SJCRH30 (cell line): ENCODE measurements at regions not wholly inside any gene's neighbourhood (a gene's known extent, or its start where the extent isn't known, plus 50 kb on each side); places are given as distances from the start of the nearest gene placed in this dataset.
"Not testable (repeated sequence)": the region's sequence is repeated elsewhere in the genome, so short reads cannot be mapped to it uniquely, and the experiment has no call there.

Source experiments
- DNase-seq, 2 experiments: peaks; one replicate each; pipeline ENCODE4 v3.0.0-alpha.2; 2015 to 2020
- H3K27ac ChIP-seq: fragments of 250-450 bp; sonication (Bioruptor Pico); 2 replicates; pipeline ENCODE4 v1.5.1; 2020; ENCODE audit warnings: mild to moderate bottlenecking, moderate library complexity
- H3K27me3 ChIP-seq: fragments of 250-450 bp; sonication (Bioruptor Pico); 2 replicates; pipeline ENCODE4 v1.5.1; 2020; ENCODE audit warnings: mild to moderate bottlenecking, moderate library complexity
- H3K36me3 ChIP-seq: fragments of 250-450 bp; sonication (Bioruptor Pico); 2 replicates; pipeline ENCODE4 v1.5.1; 2020; ENCODE audit warnings: mild to moderate bottlenecking, moderate library complexity
- H3K4me1 ChIP-seq: fragments of 250-450 bp; sonication (Bioruptor Pico); 2 replicates; pipeline ENCODE4 v1.5.1; 2020; ENCODE audit warnings: mild to moderate bottlenecking, moderate library complexity
- H3K4me3 ChIP-seq: fragments of 250-450 bp; sonication (Bioruptor Pico); 2 replicates; pipeline ENCODE4 v1.5.1; 2020; ENCODE audit warnings: mild to moderate bottlenecking, moderate library complexity
- H3K9me3 ChIP-seq: fragments of 250-450 bp; sonication (Bioruptor Pico); replicated peaks from 2 replicates; pipeline ENCODE4 v1.5.1; 2020; ENCODE audit warnings: mild to moderate bottlenecking, moderate library complexity

- not testable (repeated sequence) for H3K27ac ChIP-seq, H3K36me3 ChIP-seq, H3K9me3 ChIP-seq, H3K4me1 ChIP-seq, DNase-seq, H3K4me3 ChIP-seq, H3K27me3 ChIP-seq
Measured at GRCh38 chr4:117599393-117599792, 434.9 kb upstream of the NDST3 start.

- H3K27ac ChIP-seq, H3K4me3 ChIP-seq, H3K36me3 ChIP-seq, H3K9me3 ChIP-seq, H3K4me1 ChIP-seq, H3K27me3 ChIP-seq, DNase-seq: not testable (repeated sequence)
Measured at GRCh38 chr4:117600936-117601335, 433.4 kb upstream of the NDST3 start.

GRCh38 chr4:117610706-117611308 lies 423.5 kb upstream of the NDST3 start:
- DNase-seq: no peak
- Histone ChIP-seq H3K27ac (no peak overlapping the region), H3K27me3 (no peaks in the 10 kb centered on the region), H3K4me3 (no peak overlapping the region), H3K36me3 (no peaks in the 10 kb centered on the region), H3K9me3 (no peaks in the 10 kb centered on the region; the same call in 1 of the 2 replicates), H3K4me1 (no peaks in the 10 kb centered on the region)

GRCh38 chr4:117621673-117622072 lies 412.6 kb upstream of the NDST3 start:
- Histone ChIP-seq H3K27ac (no peak overlapping the region), H3K9me3 (0 out of 2 replicates have a peak, but pooled peaks cover 3% of the 10 kb centered on the region), H3K4me3 (no peak overlapping the region), H3K4me1 (no peaks in the 10 kb centered on the region; the same call in 1 of the 2 replicates), H3K27me3 (no peaks in the 10 kb centered on the region), H3K36me3 (no peaks in the 10 kb centered on the region)
- DNase-seq: no peak

- no peak for DNase-seq
- H3K4me1 ChIP-seq: no peaks in the 10 kb centered on the region; the same call in 1 of the 2 replicates
- H3K9me3 ChIP-seq: no peaks in the 10 kb centered on the region
- H3K36me3 ChIP-seq: no peaks in the 10 kb centered on the region
- H3K27me3 ChIP-seq: no peaks in the 10 kb centered on the region
- no peak overlapping the region for H3K4me3 ChIP-seq
- H3K27ac ChIP-seq: no peak overlapping the region
Measured at GRCh38 chr4:117623326-117623725, 411.0 kb upstream of the NDST3 start.

GRCh38 chr4:117626664-117627063 lies 407.6 kb upstream of the NDST3 start:
- Histone ChIP-seq H3K36me3 (no peaks in the 10 kb centered on the region), H3K4me3 (no peak overlapping the region), H3K27ac (no peak overlapping the region), H3K9me3 (no peaks in the 10 kb centered on the region), H3K27me3 (no peaks in the 10 kb centered on the region), H3K4me1 (no peaks in the 10 kb centered on the region)
- DNase-seq: no peak

GRCh38 chr4:117634716-117635115 lies 399.6 kb upstream of the NDST3 start:
- Histone ChIP-seq H3K4me3 (no peak overlapping the region), H3K9me3 (no peaks in the 10 kb centered on the region), H3K27ac (no peak overlapping the region), H3K36me3 (no peaks in the 10 kb centered on the region), H3K27me3 (no peaks in the 10 kb centered on the region), H3K4me1 (no peaks in the 10 kb centered on the region)
- DNase-seq: no peak

- Histone ChIP-seq H3K9me3 (no peaks in the 10 kb centered on the region), H3K27me3 (no peaks in the 10 kb centered on the region), H3K27ac (no peak overlapping the region), H3K36me3 (no peaks in the 10 kb centered on the region), H3K4me1 (no peaks in the 10 kb centered on the region), H3K4me3 (no peak overlapping the region)
- no peak for DNase-seq
Measured at GRCh38 chr4:117637347-117637746, 396.9 kb upstream of the NDST3 start.

GRCh38 chr4:117640836-117641235 lies 393.4 kb upstream of the NDST3 start:
- Histone ChIP-seq H3K4me3 (no peak overlapping the region), H3K36me3 (no peaks in the 10 kb centered on the region)

GRCh38 chr4:117641519-117641918 lies 392.8 kb upstream of the NDST3 start:
- DNase-seq: no peak
- Histone ChIP-seq H3K27me3 (no peaks in the 10 kb centered on the region), H3K4me3 (no peak overlapping the region), H3K27ac (no peak overlapping the region), H3K36me3 (no peaks in the 10 kb centered on the region), H3K4me1 (no peaks in the 10 kb centered on the region), H3K9me3 (0 out of 2 replicates have a peak, but pooled peaks cover under 1% of the 10 kb centered on the region)

More at GRCh38 chr4:117640836-117641235, 393.4 kb upstream of the NDST3 start:
- Histone ChIP-seq H3K27ac (no peak overlapping the region), H3K4me1 (no peaks in the 10 kb centered on the region), H3K9me3 (no peaks in the 10 kb centered on the region), H3K27me3 (no peaks in the 10 kb centered on the region)
- DNase-seq: no peak

GRCh38 chr4:117654079-117654478 lies 380.2 kb upstream of the NDST3 start:
- no peaks in the 10 kb centered on the region for H3K9me3 ChIP-seq
- DNase-seq: no peak
- H3K4me3 ChIP-seq: no peak overlapping the region
- no peaks in the 10 kb centered on the region for H3K36me3 ChIP-seq
- H3K27ac ChIP-seq: no peak overlapping the region
- H3K27me3 ChIP-seq: no peaks in the 10 kb centered on the region
- no peaks in the 10 kb centered on the region for H3K4me1 ChIP-seq

- Histone ChIP-seq H3K4me3 (no peak overlapping the region), H3K27ac (no peak overlapping the region), H3K27me3 (no peaks in the 10 kb centered on the region), H3K9me3 (no peaks in the 10 kb centered on the region), H3K36me3 (no peaks in the 10 kb centered on the region), H3K4me1 (0 out of 2 replicates have a peak, but pooled peaks cover 3% of the 10 kb centered on the region)
- no peak for DNase-seq
Measured at GRCh38 chr4:117660668-117661067, 373.6 kb upstream of the NDST3 start.

- no peaks in the 10 kb centered on the region for H3K27me3 ChIP-seq
- no peaks in the 10 kb centered on the region for H3K36me3 ChIP-seq
- no peak overlapping the region for H3K4me3 ChIP-seq
- H3K27ac ChIP-seq: no peak overlapping the region
- DNase-seq: no peak
- H3K9me3 ChIP-seq: no peaks in the 10 kb centered on the region
- H3K4me1 ChIP-seq: 0 out of 2 replicates have a peak, but pooled peaks cover 3% of the 10 kb centered on the region
Measured at GRCh38 chr4:117661091-117662072, 372.9 kb upstream of the NDST3 start.

GRCh38 chr4:117664706-117665444 lies 369.4 kb upstream of the NDST3 start:
- no peaks in the 10 kb centered on the region for H3K9me3 ChIP-seq
- no peak overlapping the region for H3K4me3 ChIP-seq
- no peaks in the 10 kb centered on the region for H3K36me3 ChIP-seq
- DNase-seq: no peak
- no peak overlapping the region for H3K27ac ChIP-seq
- H3K4me1 ChIP-seq: 0 out of 2 replicates have a peak, but pooled peaks cover 3% of the 10 kb centered on the region
- H3K27me3 ChIP-seq: no peaks in the 10 kb centered on the region

- Histone ChIP-seq H3K27ac (no peak overlapping the region), H3K36me3 (no peaks in the 10 kb centered on the region), H3K4me3 (no peak overlapping the region), H3K27me3 (no peaks in the 10 kb centered on the region), H3K9me3 (no peaks in the 10 kb centered on the region), H3K4me1 (no peaks in the 10 kb centered on the region)
- DNase-seq: no peak
Measured at GRCh38 chr4:117676153-117676552, 358.1 kb upstream of the NDST3 start.
